HL-60/S4 treated with phorbol 12-myristate 13-acetate at 8.2 ng/mL for 4 days and 3 days (cell line): ENCODE measurements at regions not wholly inside any gene's neighbourhood (a gene's known extent, or its start where the extent isn't known, plus 50 kb on each side); places are given as distances from the start of the nearest gene placed in this dataset.

Experiments used
- in situ Hi-C: fragments of 300-500 bp; cut with MboI; formaldehyde crosslinking; loops from 2 replicates; pipeline ENCODE4 v1.15.0; 2022; ENCODE audit warnings: low sequenced_read_pairs

DNA sequence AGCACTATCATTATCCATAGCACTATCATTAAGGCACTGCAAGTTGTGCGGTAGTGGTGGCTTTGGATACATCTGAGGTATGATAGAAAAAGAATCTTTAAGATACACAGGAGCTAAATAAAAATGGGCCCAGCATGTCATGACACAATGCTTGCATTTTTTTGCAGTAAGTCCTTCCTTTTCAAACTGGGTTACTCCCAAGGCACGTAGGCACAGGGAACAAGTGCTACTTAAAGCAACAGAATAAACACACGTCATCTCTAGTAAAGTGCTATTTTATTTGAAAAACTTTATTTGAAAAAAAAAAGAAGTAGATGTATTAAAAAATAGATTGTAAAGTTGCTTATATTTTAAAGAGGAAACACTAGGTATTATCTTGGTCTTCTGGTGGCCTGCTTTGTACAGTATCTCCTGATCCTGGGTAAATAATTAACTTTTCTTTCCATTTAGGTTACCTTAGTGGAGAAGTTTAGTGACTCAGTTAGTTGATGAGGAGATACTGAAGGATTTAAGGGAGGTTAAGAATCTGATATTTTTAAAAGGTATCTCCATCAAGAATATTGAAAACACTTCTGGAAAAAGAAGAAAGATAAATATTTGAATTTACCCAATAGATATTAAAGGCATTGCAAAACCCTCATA, 129.6 kb downstream of the EDN1 start:
- in situ Hi-C loops: no loop called here

DNA sequence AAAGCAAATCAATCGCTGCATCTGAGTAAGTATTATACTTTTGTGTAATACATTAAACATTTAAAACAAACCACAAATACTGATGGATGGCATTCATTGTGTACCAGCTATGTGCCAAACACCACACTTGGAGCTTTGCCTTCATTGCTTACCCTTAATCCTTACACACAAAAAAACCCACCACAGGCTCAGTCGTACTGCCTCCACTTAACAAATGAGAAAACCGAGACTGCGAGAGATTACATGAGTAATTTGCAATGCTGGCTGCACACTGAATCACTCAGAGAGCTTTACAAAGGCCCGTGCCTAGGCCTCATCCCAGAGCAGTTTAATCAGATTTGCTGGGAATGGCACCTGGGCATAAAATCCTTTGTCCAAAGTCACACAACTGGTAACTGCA, 130.5 kb downstream of the EDN1 start:
- in situ Hi-C loops: no loop called here

DNA sequence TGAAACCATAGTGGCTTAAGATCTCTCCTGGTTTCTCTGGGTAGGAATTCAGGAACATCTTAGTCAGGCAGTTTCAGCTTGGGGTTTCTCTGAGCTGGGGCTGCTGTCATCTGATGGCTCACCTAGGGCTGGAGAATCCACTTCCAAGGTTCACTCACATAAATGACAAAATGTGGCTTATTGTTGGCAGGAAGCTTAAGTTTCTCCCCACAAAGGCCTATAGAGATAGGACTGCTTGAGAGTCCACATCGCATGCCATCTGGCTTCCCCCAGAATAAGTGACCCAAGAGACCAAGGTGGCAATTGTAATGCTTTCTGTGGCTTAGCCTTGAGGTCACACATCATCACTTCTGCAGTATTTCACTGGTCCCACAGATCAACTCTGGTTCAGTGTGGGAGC, 131.4 kb downstream of the EDN1 start:
- in situ Hi-C loops: no loop called here

DNA sequence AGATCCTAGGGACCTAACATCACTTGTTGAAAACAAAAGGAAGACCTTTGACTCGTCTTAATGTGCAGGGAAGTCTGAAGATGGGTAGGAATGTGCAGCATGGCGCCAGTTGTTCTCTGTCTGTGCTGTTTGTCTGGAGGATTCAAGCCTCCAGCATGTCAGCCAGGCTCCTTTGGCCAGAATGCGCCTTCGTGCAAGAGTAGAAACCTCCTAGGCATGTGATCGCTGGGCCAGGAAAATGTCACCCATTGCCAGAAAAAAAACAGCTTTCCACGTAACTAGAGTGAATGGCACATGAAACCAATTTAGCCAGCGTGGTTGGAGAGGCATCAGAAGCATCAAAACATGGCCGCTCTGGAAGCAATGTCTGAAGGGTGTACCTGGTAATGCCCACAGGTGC, 132.7 kb downstream of the EDN1 start:
- in situ Hi-C loops: no loop called here

DNA sequence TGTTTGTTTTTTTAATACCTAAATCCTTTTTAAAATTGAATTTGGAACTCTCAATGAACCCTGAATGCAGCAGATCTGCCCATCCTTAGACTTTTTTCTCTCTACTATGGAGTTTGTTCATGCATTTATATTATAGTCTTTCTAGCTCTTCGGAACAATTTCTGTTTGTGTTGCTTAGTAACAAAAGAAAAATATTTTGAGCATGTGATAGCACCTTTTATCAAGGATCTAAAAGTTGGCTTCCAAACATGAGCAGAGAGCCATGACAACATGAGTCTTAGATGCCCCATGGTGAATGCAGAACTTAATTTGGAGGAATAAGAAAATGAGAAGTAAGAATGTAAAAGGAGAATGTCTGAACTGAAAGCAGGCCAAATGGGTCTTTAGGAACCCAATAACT, 133.7 kb downstream of the EDN1 start:
- in situ Hi-C loops: no loop called here

DNA sequence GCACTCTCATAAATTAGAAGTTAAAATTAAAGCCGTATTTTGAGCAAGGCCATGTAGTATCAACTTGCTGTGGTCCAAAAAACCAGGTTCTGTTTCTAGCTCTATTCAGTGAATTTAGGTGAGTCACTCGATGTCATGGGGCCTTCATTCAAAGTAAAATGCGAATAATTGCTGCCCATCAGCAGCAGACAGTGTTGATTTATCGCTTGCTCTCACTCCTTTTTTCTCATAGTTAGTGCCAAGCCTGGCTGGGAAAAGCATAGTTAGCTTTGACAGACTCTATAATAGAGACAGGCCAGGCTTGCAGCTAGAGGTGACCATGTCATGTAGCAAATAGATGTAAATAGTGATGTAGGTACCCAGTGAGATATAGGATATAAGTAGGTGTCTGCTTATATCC, 136.0 kb downstream of the EDN1 start:
- in situ Hi-C loops: no loop called here

DNA sequence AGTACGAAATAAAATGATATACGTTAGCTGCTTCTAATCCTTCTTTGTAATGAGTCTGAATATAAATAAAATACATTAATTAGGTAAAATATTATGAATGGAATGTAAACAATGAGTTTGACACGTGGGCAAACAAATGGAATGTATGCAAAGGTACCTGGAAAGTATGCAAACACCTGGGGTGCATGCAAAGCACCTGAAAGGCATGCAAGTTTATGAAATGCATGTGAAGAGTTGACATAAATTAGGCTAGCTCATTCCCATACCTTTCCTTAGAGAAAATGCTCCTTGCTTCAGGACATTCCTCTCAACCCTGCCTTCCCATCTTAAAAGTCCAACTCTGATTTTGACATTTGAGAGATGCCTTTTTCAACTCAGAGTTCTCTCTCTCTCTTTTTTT, 140.9 kb downstream of the EDN1 start:
- in situ Hi-C loops: no loop called here

DNA sequence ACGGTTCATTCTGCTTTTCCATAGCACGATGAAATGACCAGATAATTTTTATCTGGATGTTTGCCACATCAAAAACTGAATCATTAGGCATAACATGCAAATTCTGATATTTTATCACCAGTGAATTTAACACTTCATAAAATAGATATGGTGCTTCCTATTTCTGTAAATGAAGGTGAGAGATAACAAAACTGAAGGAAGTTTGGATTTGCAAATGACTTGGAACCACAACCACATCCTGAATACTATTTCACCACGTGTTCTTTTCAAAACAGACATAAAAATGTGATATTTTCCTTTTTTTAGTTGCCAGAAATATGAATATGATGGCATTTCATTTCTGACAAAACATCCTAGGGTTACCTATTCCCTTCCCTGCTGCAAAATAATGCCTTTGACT, 146.1 kb downstream of the EDN1 start:
- in situ Hi-C loops: no loop called here

DNA sequence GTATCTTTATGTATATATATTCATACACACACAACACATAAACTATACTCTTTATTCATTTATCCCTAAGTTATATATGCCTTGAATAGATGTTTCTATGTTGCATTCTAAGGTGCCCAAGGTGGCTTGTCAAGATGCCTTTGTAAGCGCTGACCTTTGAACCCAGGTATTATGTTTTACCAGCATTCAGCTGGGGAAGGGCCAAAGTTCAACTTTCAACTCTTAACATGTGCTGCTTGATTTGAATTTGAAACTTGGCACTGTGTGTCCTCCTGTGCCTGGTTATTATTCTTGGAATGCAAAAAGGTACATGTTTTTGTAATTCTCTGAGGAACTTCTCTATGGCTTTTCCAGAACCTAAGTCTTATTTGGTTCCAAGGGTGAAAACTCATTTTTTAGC, 146.5 kb downstream of the EDN1 start:
- in situ Hi-C loops: no loop called here

DNA sequence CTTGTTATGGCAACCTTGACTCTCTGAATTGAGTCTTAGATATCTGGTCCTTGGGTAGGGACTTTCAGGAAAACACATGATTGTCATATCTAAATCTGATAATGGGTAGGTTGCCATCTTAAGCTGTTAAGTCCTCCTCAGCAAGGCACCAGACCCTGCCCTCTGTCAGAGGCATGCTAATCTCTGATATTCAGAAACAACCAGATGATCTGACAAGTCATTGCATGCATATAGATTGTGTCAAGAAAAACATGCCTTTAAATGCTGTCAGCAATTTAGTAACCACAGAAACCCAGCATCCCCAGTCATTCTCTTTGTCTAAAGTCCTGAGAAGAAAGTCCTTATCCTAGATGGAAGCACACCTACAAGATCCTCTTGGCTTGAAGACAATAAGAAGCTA, 149.1 kb downstream of the EDN1 start:
- in situ Hi-C loops: no loop called here

DNA sequence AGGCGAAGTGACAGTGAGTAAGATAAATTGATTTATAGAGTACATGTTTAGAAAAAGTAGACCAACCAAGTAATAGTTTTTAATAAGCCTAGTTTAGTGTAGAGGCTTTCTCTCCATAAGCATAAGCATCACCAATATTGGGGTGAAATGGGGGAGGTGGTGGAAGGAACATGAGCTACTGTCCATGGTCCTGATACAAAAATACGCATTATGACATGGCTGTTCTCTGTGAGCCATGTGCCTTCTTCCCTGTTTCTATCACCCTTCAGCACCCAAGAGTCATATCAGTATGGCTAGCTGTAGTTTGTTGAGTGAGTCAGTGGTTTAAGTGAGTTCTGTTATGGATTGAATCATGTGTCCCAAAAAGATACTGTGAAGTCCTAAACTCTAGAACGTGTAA, 150.8 kb downstream of the EDN1 start:
- in situ Hi-C loops: no loop called here

DNA sequence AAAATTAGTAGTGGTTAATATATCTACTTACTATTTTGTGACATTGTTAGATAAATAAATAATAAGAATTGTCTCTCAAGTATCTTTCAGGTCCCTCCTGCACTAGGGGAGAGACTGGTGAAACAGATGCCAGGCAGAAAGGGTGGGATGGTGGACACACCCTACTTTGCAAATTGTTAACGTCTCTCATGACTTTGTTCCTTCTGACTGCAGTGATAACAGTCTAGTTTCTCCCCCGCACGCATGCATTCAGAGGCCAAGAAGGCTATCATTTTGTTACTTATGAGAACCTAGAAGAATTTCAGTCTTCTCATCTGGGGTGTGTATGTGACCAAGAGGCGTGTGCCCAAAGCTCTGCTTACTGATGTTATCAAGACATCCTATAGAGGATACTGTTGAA, 152.3 kb downstream of the EDN1 start:
- in situ Hi-C loops: no loop called here

DNA sequence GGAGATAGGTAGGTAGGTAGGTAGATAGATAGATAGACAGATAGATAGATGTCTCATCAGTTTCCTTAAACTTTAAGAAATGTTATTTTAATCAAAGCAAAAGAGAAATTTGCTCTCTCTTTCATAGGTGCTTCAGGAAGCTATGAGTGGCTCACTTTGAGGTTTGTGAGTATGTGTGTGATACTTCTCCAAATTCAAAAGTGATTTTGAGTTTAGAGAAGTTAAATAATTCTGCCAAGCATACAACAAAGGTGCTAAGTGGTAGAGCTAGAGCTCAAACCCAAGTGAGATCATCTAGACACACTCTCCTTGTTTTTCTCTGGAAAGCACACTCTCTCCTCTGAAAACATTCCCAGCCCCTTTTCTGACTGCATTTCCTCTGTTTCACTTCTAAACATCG, 156.2 kb downstream of the EDN1 start:
- in situ Hi-C loops: no loop called here

DNA sequence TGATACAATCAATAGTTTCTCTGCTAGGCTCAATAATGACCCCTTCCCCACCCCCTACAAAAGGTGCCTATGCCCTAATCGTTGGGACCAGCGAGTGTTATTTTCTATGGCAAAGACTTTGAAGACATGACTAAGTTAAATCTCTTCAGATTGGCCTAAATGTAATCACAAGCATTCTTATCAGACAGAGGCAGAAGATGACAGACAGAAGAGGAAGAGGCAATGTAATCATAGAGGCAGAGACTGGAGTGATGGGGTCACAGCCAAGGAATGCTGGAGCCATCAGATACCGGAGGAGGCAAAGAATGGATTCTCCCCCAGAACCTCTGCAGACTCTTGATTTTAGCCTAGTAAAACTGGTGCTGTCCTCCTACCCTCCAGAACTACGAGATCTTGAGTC, 159.3 kb downstream of the EDN1 start:
- in situ Hi-C loops: no loop called here

DNA sequence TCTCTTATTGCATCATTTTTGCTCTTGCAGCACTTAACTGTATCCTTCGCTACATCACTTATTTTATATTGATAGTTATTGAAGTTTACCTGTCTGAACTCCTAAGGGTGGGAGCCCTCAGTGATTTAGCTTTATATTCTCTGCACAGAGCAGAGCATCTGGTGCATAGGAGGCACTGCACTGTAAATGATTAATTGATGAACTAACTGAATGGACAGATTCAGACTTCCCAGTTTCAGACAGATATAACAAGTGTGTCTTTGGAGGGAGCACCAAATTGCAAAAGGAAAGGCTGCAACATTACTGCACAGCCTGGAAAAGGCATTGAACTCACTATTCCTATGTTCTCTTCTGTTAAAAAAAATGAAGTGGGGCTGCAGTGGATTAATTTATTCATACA, 160.3 kb downstream of the EDN1 start:
- in situ Hi-C loops: no loop called here

DNA sequence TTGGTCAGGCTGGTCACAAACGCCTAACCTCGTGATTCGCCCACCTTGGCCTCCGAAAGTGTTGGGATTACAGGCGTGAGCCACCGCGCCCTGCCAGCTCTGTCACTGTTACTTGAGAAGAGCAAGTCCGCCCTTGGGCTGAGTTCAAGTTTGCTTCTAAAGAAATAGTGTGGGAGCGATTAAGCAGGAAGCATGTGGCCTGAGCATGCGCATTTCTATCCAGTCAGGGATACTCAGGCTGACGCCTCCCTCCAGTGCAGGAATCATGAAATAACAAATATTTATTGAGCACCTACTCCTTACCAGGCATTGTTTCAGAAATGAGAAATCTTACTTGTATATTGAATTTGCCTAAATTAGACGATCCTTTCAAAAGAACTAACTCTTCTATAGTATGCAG, 166.2 kb downstream of the EDN1 start:
- in situ Hi-C loops: no loop called here

DNA sequence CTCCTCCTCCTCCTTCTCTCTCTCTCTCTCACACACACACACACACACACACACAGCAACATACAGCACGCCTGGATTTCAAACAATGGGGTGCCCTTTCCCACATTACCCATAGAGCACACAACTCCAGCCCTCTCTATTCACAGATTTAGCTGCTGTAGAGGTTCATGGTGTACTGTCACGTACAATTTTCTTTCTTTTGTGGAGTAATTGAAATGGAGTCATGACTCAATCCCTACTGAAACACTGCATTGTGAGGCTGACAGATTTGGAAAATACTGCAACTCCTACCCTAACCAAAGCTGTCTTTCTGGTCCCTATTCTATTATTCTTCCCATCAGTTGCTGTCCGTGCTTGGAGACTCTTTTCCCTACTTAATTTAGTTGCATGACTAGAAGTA, 166.9 kb downstream of the EDN1 start:
- in situ Hi-C loops: no loop called here

DNA sequence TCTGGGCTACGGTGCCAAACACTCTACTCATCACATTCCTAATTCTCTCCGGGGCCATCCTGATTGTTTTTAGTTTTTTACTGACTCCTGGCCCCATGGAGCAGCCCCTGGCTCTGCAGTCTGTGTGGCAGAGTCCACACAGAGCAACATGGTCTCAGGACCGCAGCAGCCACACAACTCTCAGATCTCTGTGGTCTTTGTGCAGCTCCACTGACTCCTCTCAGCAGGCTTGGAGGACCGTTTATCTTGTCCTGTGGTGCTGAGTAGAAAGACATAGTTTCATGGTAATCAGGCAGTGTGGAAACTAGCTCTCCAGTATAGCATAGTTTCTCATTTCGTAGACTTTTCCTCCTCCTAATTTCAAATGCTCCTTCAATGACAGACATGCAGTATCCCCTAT, 168.4 kb downstream of the EDN1 start:
- in situ Hi-C loops: no loop called here

DNA sequence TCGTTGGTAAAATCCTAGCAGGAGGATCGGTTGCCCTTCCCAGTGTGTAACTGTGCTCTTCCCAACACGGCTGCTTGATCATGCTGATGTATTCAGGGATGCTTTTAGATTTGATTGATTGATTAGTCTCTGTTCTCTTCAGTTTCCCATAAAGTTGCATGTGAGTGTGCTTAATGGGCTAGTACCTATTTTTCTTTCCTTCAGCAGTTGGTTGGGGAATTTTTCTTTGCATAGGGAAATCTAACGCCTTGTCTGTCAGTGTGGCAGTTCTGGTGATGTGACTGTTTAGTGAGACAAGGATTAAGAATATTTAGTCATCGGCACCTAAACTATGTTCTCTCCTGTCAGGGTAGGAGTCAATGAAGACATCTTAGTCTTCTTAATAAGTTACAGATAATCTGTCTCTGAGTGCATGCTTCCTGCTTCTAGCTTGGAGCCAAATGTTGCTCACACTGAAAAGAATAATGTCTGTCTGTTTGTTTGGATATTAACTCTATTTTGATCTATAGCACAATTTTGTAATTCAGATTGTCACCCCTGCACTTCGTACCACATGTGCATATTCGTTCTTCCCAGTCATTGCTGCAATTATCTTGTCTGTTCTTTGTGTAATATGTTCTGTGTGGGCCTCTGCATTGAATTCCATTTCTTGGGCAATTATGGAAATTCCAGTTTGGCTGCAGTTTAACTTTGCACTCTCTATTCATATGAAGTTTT, 169.9 kb downstream of the EDN1 start:
- in situ Hi-C loops: no loop called here

DNA sequence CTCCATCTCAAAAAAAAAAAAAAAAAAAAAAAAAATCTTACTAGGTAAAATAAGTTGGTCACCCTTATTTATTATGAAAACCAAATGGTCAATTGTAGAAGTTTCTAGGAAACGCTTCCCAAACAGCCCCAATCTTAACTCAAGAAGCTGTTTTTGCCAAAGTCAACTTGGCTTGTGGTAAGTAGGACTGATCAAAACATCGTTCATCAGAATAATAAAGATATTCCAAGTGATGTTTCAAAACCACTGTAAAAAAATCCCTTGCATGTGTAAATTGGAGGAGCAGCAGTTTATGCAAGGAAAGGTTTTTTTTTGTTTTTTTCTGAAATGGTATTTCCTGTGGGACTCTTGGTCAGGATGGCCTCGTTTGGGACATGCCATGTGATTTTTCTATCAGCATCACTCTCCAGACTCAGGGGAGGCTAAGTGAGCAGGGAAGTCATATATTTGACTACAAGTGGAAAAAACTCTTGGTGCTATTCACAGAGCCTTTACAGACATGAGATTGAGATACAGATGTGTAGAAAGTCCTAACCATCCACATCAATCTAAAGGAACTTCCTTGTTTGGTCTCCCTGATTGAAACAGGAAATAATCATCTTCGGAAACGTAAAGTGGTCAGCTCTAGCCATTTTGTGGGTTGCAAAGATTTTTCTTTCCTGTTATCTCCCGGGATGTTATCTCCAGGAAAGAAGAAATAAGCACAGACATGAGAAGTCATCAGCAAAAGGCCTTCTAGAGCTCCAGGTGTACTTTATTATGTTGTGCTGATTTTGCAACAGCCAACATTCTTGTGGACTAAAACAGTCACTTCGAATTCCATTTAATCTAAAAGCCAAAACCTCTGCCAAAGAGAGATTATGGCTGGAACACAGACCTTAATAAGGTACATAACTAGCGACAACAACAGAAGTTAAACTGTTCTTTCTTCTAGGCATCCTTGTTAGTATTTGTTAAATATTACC, 177.8 kb downstream of the EDN1 start:
- in situ Hi-C loops: no loop called here

DNA sequence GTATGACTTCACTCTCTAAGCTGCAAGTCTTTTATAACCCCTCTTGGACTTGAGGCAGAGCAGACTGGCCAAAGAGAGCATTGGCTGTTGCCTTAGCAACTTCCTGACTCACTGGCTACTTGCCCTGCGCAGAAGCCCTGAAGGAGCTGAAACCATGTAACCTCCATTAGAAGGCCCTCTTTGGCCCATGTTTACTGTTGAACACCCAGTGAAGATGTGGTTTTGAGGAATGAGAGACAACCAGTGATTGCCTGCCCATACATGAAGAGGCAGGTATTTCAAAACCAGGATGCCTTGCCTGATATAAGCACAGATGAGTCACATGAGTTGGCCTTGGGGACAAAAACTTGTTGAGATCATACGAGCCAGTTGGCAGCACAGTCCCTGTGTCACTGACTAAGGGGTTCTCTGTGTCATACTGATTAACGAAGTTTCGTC, 182.5 kb downstream of the EDN1 start:
- in situ Hi-C loops: no loop called here

DNA sequence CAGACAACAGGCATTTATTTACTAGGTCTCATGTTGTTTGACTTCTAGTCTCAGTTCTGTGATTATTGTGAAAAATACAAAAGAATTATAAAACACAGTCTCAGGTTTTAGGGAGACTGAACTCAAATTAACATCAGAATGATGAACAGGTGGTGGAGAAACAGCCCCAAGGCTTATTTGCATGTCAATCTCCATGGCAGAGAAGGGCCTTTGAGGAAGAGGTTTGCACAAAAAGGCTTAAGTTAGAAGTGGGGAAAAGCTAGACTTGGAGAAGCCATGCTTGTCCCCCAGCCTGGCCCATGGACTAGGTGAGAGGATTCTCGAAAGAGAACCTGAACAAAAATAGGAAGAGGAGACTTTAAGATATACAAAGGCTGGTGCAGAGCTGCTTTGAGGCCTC, 183.3 kb downstream of the EDN1 start:
- in situ Hi-C loops: no loop called here
